WTC11 (cell line): ENCODE measurements at regions not wholly inside any gene's neighbourhood (a gene's known extent, or its start where the extent isn't known, plus 50 kb on each side); places are given as distances from the start of the nearest gene placed in this dataset.
A peak's percentile ranks its signal among the peaks of the same experiment; 100 is the strongest.

ENCODE experiments used
- ATAC-seq: fragments of 200-7000 bp; cut with Tn5 transposase; 2 replicates; pipeline ENCODE4 v1.10.0; 2021; ENCODE audit warnings: mild to moderate bottlenecking, moderate library complexity
- CTCF ChIA-PET: fragments of 300-600 bp; sonication (Branson Sonifier 250); formaldehyde crosslinking; loops from one replicate; lab custom pipeline; 2021; ENCODE audit warnings: antibody characterized with exemption; lab: Charles Lee
- POLR2A ChIA-PET: fragments of 350-600 bp; sonication (Branson Sonifier 250); formaldehyde crosslinking; loops from one replicate; lab custom pipeline; 2021; ENCODE audit warnings: antibody characterized with exemption; lab: Charles Lee
- DNase-seq: peaks from one replicate; pipeline ENCODE4 v3.0.0; 2021; ENCODE audit warnings: low spot score
- H3K27ac Mint-ChIP-seq: 2 replicates; pipeline ENCODE4 v1.8.0; 2021; ENCODE audit warnings: mixed read lengths
- H3K27me3 Mint-ChIP-seq: 2 replicates; pipeline ENCODE4 v1.8.0; 2021; ENCODE audit warnings: low read depth, mild to moderate bottlenecking, moderate library complexity, mixed read lengths
- H3K36me3 Mint-ChIP-seq: 2 replicates; pipeline ENCODE4 v1.8.0; 2021; ENCODE audit warnings: mixed read lengths
- H3K4me1 Mint-ChIP-seq: 2 replicates; pipeline ENCODE4 v1.8.0; 2022; ENCODE audit warnings: mixed read lengths
- H3K4me3 Mint-ChIP-seq: 2 replicates; pipeline ENCODE4 v1.8.0; 2021; ENCODE audit warnings: mild to moderate bottlenecking, moderate library complexity, mixed read lengths
- H3K9me3 Mint-ChIP-seq: 2 replicates; pipeline ENCODE4 v1.8.0; 2021; ENCODE audit warnings: mixed read lengths
- ARID4B ChIP-seq: sonication (generic); formaldehyde crosslinking; IDR thresholded peaks from 2 replicates; pipeline ENCODE4 v1.8.0; 2023; ENCODE audit warnings: missing genetic modification reagents, mild to moderate bottlenecking, borderline replicate concordance
- ATF2 ChIP-seq: sonication (generic); formaldehyde crosslinking; IDR thresholded peaks from 2 replicates; pipeline ENCODE4 v1.8.1; 2022; ENCODE audit warnings: low read depth, missing genetic modification reagents, borderline replicate concordance
- ATF6 ChIP-seq: sonication (generic); formaldehyde crosslinking; IDR thresholded peaks from 2 replicates; pipeline ENCODE4 v1.8.1; 2023; ENCODE audit warnings: mild to moderate bottlenecking, missing genetic modification reagents
- E2F1 ChIP-seq: sonication (generic); formaldehyde crosslinking; IDR thresholded peaks from 2 replicates; pipeline ENCODE4 v1.8.0; 2022; ENCODE audit warnings: mild to moderate bottlenecking, missing genetic modification reagents
- E2F4 ChIP-seq: sonication (generic); formaldehyde crosslinking; IDR thresholded peaks from 2 replicates; pipeline ENCODE4 v1.8.1; 2022; ENCODE audit warnings: low read depth, mild to moderate bottlenecking, moderate library complexity, missing genetic modification reagents, borderline replicate concordance
- FOXP1 ChIP-seq: sonication (generic); formaldehyde crosslinking; IDR thresholded peaks from 2 replicates; pipeline ENCODE4 v1.8.0; 2022; ENCODE audit warnings: missing genetic modification reagents, mild to moderate bottlenecking, moderate library complexity, borderline replicate concordance
- GABPB1 ChIP-seq: sonication (generic); formaldehyde crosslinking; IDR thresholded peaks from 2 replicates; pipeline ENCODE4 v1.8.1; 2023; ENCODE audit warnings: mild to moderate bottlenecking, missing genetic modification reagents
- IRF2 ChIP-seq: sonication (generic); formaldehyde crosslinking; IDR thresholded peaks from 2 replicates; pipeline ENCODE4 v1.8.0; 2022; ENCODE audit warnings: low read depth, missing genetic modification reagents, borderline replicate concordance
- KAT7 ChIP-seq: sonication (generic); formaldehyde crosslinking; IDR thresholded peaks from 2 replicates; pipeline ENCODE4 v1.8.1; 2023; ENCODE audit warnings: missing genetic modification reagents, mild to moderate bottlenecking, borderline replicate concordance
- NR2C2 ChIP-seq: sonication (generic); formaldehyde crosslinking; IDR thresholded peaks from 2 replicates; pipeline ENCODE4 v1.8.0; 2022; ENCODE audit warnings: mild to moderate bottlenecking, missing genetic modification reagents
- OVOL2 ChIP-seq: fragments of 250-450 bp; sonication (Bioruptor Pico); IDR thresholded peaks from 2 replicates; pipeline ENCODE4 v1.9.0; 2021; ENCODE audit warnings: mild to moderate bottlenecking, borderline replicate concordance
- PRRX2 ChIP-seq: fragments of 250-450 bp; sonication (Bioruptor Pico); IDR thresholded peaks from 2 replicates; pipeline ENCODE4 v1.8.0; 2021; ENCODE audit warnings: mild to moderate bottlenecking
- SP1 ChIP-seq: sonication (generic); formaldehyde crosslinking; conservative IDR thresholded peaks from 2 replicates; pipeline ENCODE4 v1.8.1; 2022; ENCODE audit warnings: missing genetic modification reagents
- TEAD4 ChIP-seq: sonication (generic); formaldehyde crosslinking; IDR thresholded peaks from 2 replicates; pipeline ENCODE4 v1.8.0; 2022; ENCODE audit warnings: mild to moderate bottlenecking, missing genetic modification reagents
- USF1 ChIP-seq: sonication (generic); formaldehyde crosslinking; IDR thresholded peaks from 2 replicates; pipeline ENCODE4 v1.8.0; 2022; ENCODE audit warnings: mild to moderate bottlenecking, missing genetic modification reagents
- ZNF121 ChIP-seq: sonication (generic); formaldehyde crosslinking; IDR thresholded peaks from 2 replicates; pipeline ENCODE4 v1.8.0; 2023; ENCODE audit warnings: missing genetic modification reagents
- ZNF138 ChIP-seq: sonication (generic); formaldehyde crosslinking; conservative IDR thresholded peaks from 2 replicates; pipeline ENCODE4 v1.8.1; 2022; ENCODE audit warnings: mild to moderate bottlenecking, moderate library complexity, missing genetic modification reagents
- ZNF263 ChIP-seq: sonication (generic); formaldehyde crosslinking; IDR thresholded peaks from 2 replicates; pipeline ENCODE4 v1.8.1; 2022; ENCODE audit warnings: low read depth, mild to moderate bottlenecking, moderate library complexity, missing genetic modification reagents
- ZNF423 ChIP-seq: fragments of 250-450 bp; sonication (Bioruptor Pico); IDR thresholded peaks from 2 replicates; pipeline ENCODE4 v2.1.2; 2022; ENCODE audit warnings: mild to moderate bottlenecking, moderate library complexity
- ZNF512 ChIP-seq: sonication (generic); formaldehyde crosslinking; IDR thresholded peaks from 2 replicates; pipeline ENCODE4 v1.8.1; 2022; ENCODE audit warnings: missing genetic modification reagents, borderline replicate concordance

- Mint-ChIP-seq H3K27me3 (peaks cover 15% of the 10 kb centered on the region), H3K4me1 (peaks cover 83% of the 10 kb centered on the region), H3K27ac (peak overlapping the region; percentile 99), H3K36me3 (peaks cover 16% of the 10 kb centered on the region), H3K9me3 (no peaks in the 10 kb centered on the region), H3K4me3 (peak overlapping the region; percentile 50)
- ChIA-PET POLR2A (interaction anchor here (0.7 to 1.1 kb wide), 2 partner anchors 214 to 250 kb away, joined by 4 to 12 read pairs; no protein-coding TSS in a partner anchor), CTCF (interaction anchor here (1.6 to 6.3 kb wide), 3 partner anchors 12 to 250 kb away, joined by 8 to 21 read pairs (median 13); no protein-coding TSS in a partner anchor)
- TF ChIP-seq ZNF138 (CRISPR knock-in tag), result no peak
- TF ChIP-seq E2F1, result no peak
- TF ChIP-seq, all 79 proteins: peak for 0
- DNase-seq (no peak), ATAC-seq (no peak)
Measured at GRCh38 chr12:4026517-4026916, 153.3 kb upstream of the PARP11 start.

- Mint-ChIP-seq H3K27ac (peak overlapping the region; percentile 99), H3K9me3 (no peaks in the 10 kb centered on the region), H3K27me3 (peaks cover 15% of the 10 kb centered on the region), H3K4me1 (peaks cover 88% of the 10 kb centered on the region), H3K4me3 (peak overlapping the region; percentile 50), H3K36me3 (peaks cover 18% of the 10 kb centered on the region)
- TF ChIP-seq TEAD4 (CRISPR knock-in tag) (no peak), FOXP1 (CRISPR knock-in tag) (no peak), GABPB1 (CRISPR knock-in tag) (no peak), ZNF423 (no peak), KAT7 (no peak), E2F4 (CRISPR knock-in tag) (no peak), ARID4B (CRISPR knock-in tag) (no peak), ZNF263 (CRISPR knock-in tag) (no peak), ATF6 (no peak), USF1 (CRISPR knock-in tag) (no peak; the same call in 1 of the 2 replicates), E2F1 (no peak), ATF2 (no peak), ZNF512 (CRISPR knock-in tag) (no peak), ZNF121 (CRISPR knock-in tag) (no peak), OVOL2 (CRISPR knock-in tag) (no peak), IRF2 (CRISPR knock-in tag) (no peak), SP1 (no peak), NR2C2 (no peak), ZNF138 (CRISPR knock-in tag) (no peak), PRRX2 (CRISPR knock-in tag) (no peak)
- POLR2A ChIA-PET, result interaction anchor here (0.9 to 1.5 kb wide), 5 partner anchors 11 to 250 kb away, joined by 3 to 12 read pairs (median 4); partner anchors contain the start of gene CCND2
- DNase-seq (no peak), ATAC-seq (no peak)
- CTCF ChIA-PET, result interaction anchor here (0.6 to 6.3 kb wide), 6 partner anchors 12 to 250 kb away, joined by 3 to 21 read pairs (median 7); no protein-coding TSS in a partner anchor
Measured at GRCh38 chr12:4026020-4026358, 152.8 kb upstream of the PARP11 start.
